Right lung (tissue), 2 donors: ENCODE measurements at regions not wholly inside any gene's neighbourhood (a gene's known extent, or its start where the extent isn't known, plus 50 kb on each side); places are given as distances from the start of the nearest gene placed in this dataset.
"Not testable (repeated sequence)": the region's sequence is repeated elsewhere in the genome, so short reads cannot be mapped to it uniquely, and the experiment has no call there.

ENCODE experiments used
- DNase-seq, 2 donors: peaks; one replicate each; pipeline ENCODE4 v3.0.0-alpha.2; 2013

- DNase-seq, result no peak
Observed at GRCh38 chr20:56769921-56770600, 141.0 kb downstream of the TFAP2C start.

GRCh38 chr20:56773749-56774148, 144.6 kb downstream of the TFAP2C start:
- no peak for DNase-seq

- no peak for DNase-seq
Observed at GRCh38 chr20:56774873-56775272, 145.8 kb downstream of the TFAP2C start.

- no peak for DNase-seq
Observed at GRCh38 chr20:56776345-56776744, 147.2 kb downstream of the TFAP2C start.

GRCh38 chr20:56778765-56779195, 149.7 kb downstream of the TFAP2C start:
- DNase-seq, result no peak

GRCh38 chr20:56779452-56780143, 150.5 kb downstream of the TFAP2C start:
- DNase-seq, result no peak

- DNase-seq, result no peak
Observed at GRCh38 chr20:56780266-56780665, 151.2 kb downstream of the TFAP2C start.

GRCh38 chr20:56781108-56781739, 152.1 kb downstream of the TFAP2C start:
- no peak for DNase-seq

GRCh38 chr20:56781987-56782560, 153.0 kb downstream of the TFAP2C start:
- DNase-seq, result not testable (repeated sequence)

- DNase-seq, result not testable (repeated sequence)
Observed at GRCh38 chr20:56782814-56783213, 153.7 kb downstream of the TFAP2C start.

GRCh38 chr20:56783826-56784225, 154.7 kb downstream of the TFAP2C start:
- no peak for DNase-seq

GRCh38 chr20:56786503-56786902, 157.4 kb downstream of the TFAP2C start:
- DNase-seq, result no peak

- no peak for DNase-seq
Observed at GRCh38 chr20:56788041-56788670, 159.1 kb downstream of the TFAP2C start.

GRCh38 chr20:56788671-56789610, 159.8 kb downstream of the TFAP2C start:
- DNase-seq, result no peak

- DNase-seq, result no peak
Observed at GRCh38 chr20:56793916-56794315, 164.8 kb downstream of the TFAP2C start.

- no peak for DNase-seq
Observed at GRCh38 chr20:56795492-56795891, 166.4 kb downstream of the TFAP2C start.

- DNase-seq, result no peak
Observed at GRCh38 chr20:56796345-56796744, 167.2 kb downstream of the TFAP2C start.

- no peak for DNase-seq
Observed at GRCh38 chr20:56797023-56797422, 167.9 kb downstream of the TFAP2C start.

GRCh38 chr20:56798634-56799033, 169.5 kb downstream of the TFAP2C start:
- DNase-seq, result no peak

- no peak for DNase-seq
Observed at GRCh38 chr20:56799187-56799586, 170.1 kb downstream of the TFAP2C start.

- DNase-seq, result no peak
Observed at GRCh38 chr20:56800088-56800487, 171.0 kb downstream of the TFAP2C start.
